Neuronal stem cell (in vitro differentiated cells): ENCODE measurements at regions not wholly inside any gene's neighbourhood (a gene's known extent, or its start where the extent isn't known, plus 50 kb on each side); places are given as distances from the start of the nearest gene placed in this dataset.
"Not testable (repeated sequence)": the region's sequence is repeated elsewhere in the genome, so short reads cannot be mapped to it uniquely, and the experiment has no call there.

Experiments used
- DNase-seq: peaks from one replicate; pipeline ENCODE4 v3.0.0-alpha.2; 2013; ENCODE audit warnings: low spot score
- H2AFZ ChIP-seq: one replicate; pipeline ENCODE4 v1.6.1; 2013; ENCODE audit warnings: mild to moderate bottlenecking, low read length, inconsistent platforms
- H2AK5ac ChIP-seq: 2 replicates; pipeline ENCODE4 v1.6.1; 2013; ENCODE audit warnings: low read depth, mild to moderate bottlenecking, inconsistent platforms, low read length, moderate library complexity, mixed read lengths
- H2BK120ac ChIP-seq: 2 replicates; pipeline ENCODE4 v1.6.1; 2013; ENCODE audit warnings: low read depth, mild to moderate bottlenecking, inconsistent platforms, low read length, moderate library complexity, mixed read lengths
- H2BK12ac ChIP-seq: one replicate; pipeline ENCODE4 v1.6.1; 2013; ENCODE audit warnings: low read length, inconsistent platforms
- H2BK15ac ChIP-seq: 2 replicates; pipeline ENCODE4 v1.6.1; 2013; ENCODE audit warnings: mild to moderate bottlenecking, low read length, inconsistent platforms, mixed read lengths
- H2BK5ac ChIP-seq: one replicate; pipeline ENCODE4 v1.6.1; 2013; ENCODE audit warnings: inconsistent platforms, mild to moderate bottlenecking, low read length, moderate library complexity
- H3K14ac ChIP-seq: one replicate; pipeline ENCODE4 v1.6.1; 2013; ENCODE audit warnings: low read length, inconsistent platforms
- H3K18ac ChIP-seq: 2 replicates; pipeline ENCODE4 v1.6.1; 2013; ENCODE audit warnings: low read length, inconsistent platforms
- H3K23ac ChIP-seq: 2 replicates; pipeline ENCODE4 v1.6.1; 2013; ENCODE audit warnings: low read depth, mild to moderate bottlenecking, mixed read lengths, low read length, inconsistent platforms; ENCODE audit not compliant: poor library complexity
- H3K27ac ChIP-seq: replicated peaks from 3 replicates; pipeline ENCODE4 v1.5.1; 2013; ENCODE audit warnings: low read length, inconsistent platforms
- H3K27me3 ChIP-seq, 3 experiments: 2 replicates each; pipeline ENCODE4 v1.6.1; 2013; ENCODE audit warnings: low read length in 3 of 3, mild to moderate bottlenecking in 2 of 3, inconsistent platforms in 1 of 3, low read depth in 1 of 3, mixed read lengths in 1 of 3, moderate library complexity in 1 of 3; ENCODE audit not compliant: control insufficient read depth in 3 of 3, insufficient read depth in 3 of 3
- H3K36me3 ChIP-seq, 2 donors: replicated peaks in 1 of 2; 2 replicates each; pipeline ENCODE4 v1.6.1; 2013; ENCODE audit warnings: low read length in 2 of 2; ENCODE audit not compliant: control insufficient read depth in 2 of 2, insufficient read depth in 2 of 2
- H3K4ac ChIP-seq: 2 replicates; pipeline ENCODE4 v1.6.1; 2013; ENCODE audit warnings: inconsistent platforms, mild to moderate bottlenecking, low read length, moderate library complexity
- H3K4me1 ChIP-seq, 2 donors: 1 replicate in 1 of 2; 2 replicates in 1 of 2; pipeline ENCODE4 v1.6.1; 2013; ENCODE audit warnings: low read length in 2 of 2, low read depth in 1 of 2; ENCODE audit not compliant: control insufficient read depth in 2 of 2, insufficient read depth in 1 of 2
- H3K4me2 ChIP-seq: one replicate; pipeline ENCODE4 v1.6.1; 2013; ENCODE audit warnings: mild to moderate bottlenecking, low read length, inconsistent platforms; ENCODE audit not compliant: insufficient read depth, poor library complexity, severe bottlenecking
- H3K4me3 ChIP-seq, 2 donors: 2 replicates each; pipeline ENCODE4 v1.5.1; 2013; ENCODE audit warnings: low read length in 2 of 2, mild to moderate bottlenecking in 2 of 2, inconsistent platforms in 1 of 2, moderate library complexity in 1 of 2
- H3K79me1 ChIP-seq: one replicate; pipeline ENCODE4 v1.6.1; 2013; ENCODE audit warnings: low read depth, mild to moderate bottlenecking, inconsistent platforms, low read length, moderate library complexity
- H3K9ac ChIP-seq: one replicate; pipeline ENCODE4 v1.6.1; 2013; ENCODE audit warnings: mild to moderate bottlenecking, low read depth, low read length, inconsistent platforms; ENCODE audit not compliant: poor library complexity
- H3K9me3 ChIP-seq, 2 donors: replicated peaks in 1 of 2; 2 replicates each; pipeline versions ENCODE3 to v1.6.1; 2013; ENCODE audit warnings: low read length in 2 of 2, mild to moderate bottlenecking in 2 of 2, inconsistent platforms in 1 of 2, low read depth in 1 of 2, mixed read lengths in 1 of 2, moderate library complexity in 1 of 2; ENCODE audit not compliant: control insufficient read depth in 2 of 2, insufficient read depth in 1 of 2
- H4K8ac ChIP-seq: one replicate; pipeline ENCODE4 v1.6.1; 2013; ENCODE audit warnings: low read depth, mild to moderate bottlenecking, inconsistent platforms, low read length, moderate library complexity
- H4K91ac ChIP-seq: one replicate; pipeline ENCODE4 v1.6.1; 2013; ENCODE audit warnings: low read length, low read depth, mild to moderate bottlenecking, inconsistent platforms; ENCODE audit not compliant: poor library complexity
- WGBS, 2 donors: extraction: QIAGEN DNeasy Blood & Tissue Kit; methylation state at CpG; one replicate each; pipeline ENCODE4 v1.1.7; 2013; ENCODE audit warnings: missing lambda C conversion rate in 2 of 2, mixed read lengths in 1 of 2; ENCODE audit not compliant: insufficient read length in 2 of 2, insufficient replicate concordance in 1 of 2; ENCODE audit errors: extremely low coverage in 2 of 2; 5-methylcytosine and 5-hydroxymethylcytosine counted together

DNA sequence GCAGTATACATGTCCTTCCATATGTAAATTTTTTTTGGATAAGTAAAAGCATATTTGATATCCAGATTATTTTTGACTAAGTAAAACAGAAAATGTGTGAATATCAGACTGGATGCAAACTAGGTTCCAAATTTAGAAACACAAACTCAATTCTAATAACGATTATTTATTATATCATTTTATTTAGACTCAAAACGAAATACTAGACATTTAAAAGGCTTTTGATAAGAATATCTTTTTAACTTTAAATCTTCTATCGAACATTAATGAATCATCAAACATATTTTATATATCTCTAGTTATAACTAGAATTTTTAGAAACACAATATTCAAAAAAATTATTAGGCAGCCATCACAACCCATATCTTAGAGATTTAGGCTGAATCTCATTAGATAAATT is 195.2 kb upstream of the KCND2 start:
- no peaks in the 10 kb centered on the region for H3K9me3 ChIP-seq
- H3K4me3 ChIP-seq, result no peak overlapping the region
- H3K79me1 ChIP-seq, result no peaks in the 10 kb centered on the region
- no peak overlapping the region for H3K14ac ChIP-seq
- no peak overlapping the region for H3K9ac ChIP-seq
- no peaks in the 10 kb centered on the region for H3K4me1 ChIP-seq
- no peak overlapping the region for H3K27ac ChIP-seq
- H2BK12ac ChIP-seq, result no peak overlapping the region
- no peak overlapping the region for H3K18ac ChIP-seq
- H2AK5ac ChIP-seq, result no peak overlapping the region
- H2BK15ac ChIP-seq, result no peak overlapping the region
- no peaks in the 10 kb centered on the region for H3K36me3 ChIP-seq
- H2BK120ac ChIP-seq, result no peak overlapping the region
- no peak overlapping the region for H2AFZ ChIP-seq
- no peaks in the 10 kb centered on the region for H3K27me3 ChIP-seq
- no peak for DNase-seq
- no peak overlapping the region for H3K23ac ChIP-seq
- H4K8ac ChIP-seq, result no peak overlapping the region
- no peak overlapping the region for H3K4me2 ChIP-seq
- no peak overlapping the region for H3K4ac ChIP-seq
- no CpG with 5 or more reads among the region's 3 CpGs for WGBS, 2 donors
- H4K91ac ChIP-seq, result no peak overlapping the region
- H2BK5ac ChIP-seq, result no peak overlapping the region

DNA sequence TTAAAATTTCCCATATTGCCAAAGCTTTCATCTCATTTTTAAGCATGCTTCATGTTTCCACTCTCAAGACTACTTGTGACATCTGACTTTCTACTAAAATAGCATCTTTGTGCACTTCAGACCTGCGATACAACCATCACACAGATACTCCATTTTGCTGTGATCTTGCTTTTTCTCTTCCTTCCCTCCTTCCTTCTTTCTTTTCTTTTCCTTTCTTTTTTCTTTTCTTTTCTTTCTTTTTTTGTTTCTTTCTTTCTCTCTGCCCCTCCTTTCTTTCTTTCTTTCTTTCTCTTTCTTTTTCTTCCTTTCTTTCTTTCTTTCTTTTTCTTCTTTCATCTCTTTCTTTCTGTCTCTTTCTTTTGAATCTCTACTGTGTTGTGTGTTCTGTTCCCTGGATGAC is 194.0 kb upstream of the KCND2 start:
- no CpG with 5 or more reads among the region's 1 CpG for WGBS, 2 donors
- no peak overlapping the region for H3K4ac ChIP-seq
- no peak overlapping the region for H3K14ac ChIP-seq
- no peak overlapping the region for H2BK12ac ChIP-seq
- H3K23ac ChIP-seq, result no peak overlapping the region
- no peaks in the 10 kb centered on the region for H3K9me3 ChIP-seq
- no peaks in the 10 kb centered on the region for H3K27me3 ChIP-seq
- no peak overlapping the region for H2BK120ac ChIP-seq
- H3K9ac ChIP-seq, result no peak overlapping the region
- no peak overlapping the region for H3K18ac ChIP-seq
- H2BK15ac ChIP-seq, result no peak overlapping the region
- H3K27ac ChIP-seq, result no peak overlapping the region
- H4K8ac ChIP-seq, result no peak overlapping the region
- H2AFZ ChIP-seq, result no peak overlapping the region
- no peaks in the 10 kb centered on the region for H3K4me1 ChIP-seq
- no peak overlapping the region for H3K4me2 ChIP-seq
- H2BK5ac ChIP-seq, result no peak overlapping the region
- H3K36me3 ChIP-seq, result no peaks in the 10 kb centered on the region
- H4K91ac ChIP-seq, result no peak overlapping the region
- H3K4me3 ChIP-seq, result no peak overlapping the region
- no peak overlapping the region for H2AK5ac ChIP-seq
- DNase-seq, result no peak
- H3K79me1 ChIP-seq, result no peaks in the 10 kb centered on the region

DNA sequence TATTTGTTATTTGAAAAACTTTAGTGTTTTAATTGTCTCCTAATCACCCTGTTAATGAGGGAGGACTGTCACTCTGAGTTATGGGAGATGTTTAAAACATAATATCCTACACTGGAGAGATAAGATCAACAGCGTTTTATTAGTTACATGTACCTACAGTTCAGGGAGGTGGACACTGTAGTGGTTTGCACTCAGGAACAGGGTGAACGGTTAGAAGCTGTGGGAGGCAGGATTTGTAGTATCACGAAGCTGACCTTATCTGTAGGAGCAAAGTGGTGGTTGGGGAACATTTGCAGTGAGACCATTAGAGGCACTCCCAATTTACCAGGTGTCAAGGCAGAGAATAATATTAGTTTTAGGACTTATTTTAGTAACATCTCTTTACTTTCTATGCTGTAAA is 193.3 kb upstream of the KCND2 start:
- Histone ChIP-seq H2BK12ac (no peak overlapping the region), H4K91ac (no peak overlapping the region), H3K4me1 (no peaks in the 10 kb centered on the region), H3K79me1 (no peaks in the 10 kb centered on the region), H3K23ac (no peak overlapping the region), H3K9me3 (no peaks in the 10 kb centered on the region), H2AFZ (no peak overlapping the region), H2BK15ac (no peak overlapping the region), H2BK5ac (no peak overlapping the region), H3K4me2 (no peak overlapping the region), H3K27me3 (no peaks in the 10 kb centered on the region), H3K18ac (no peak overlapping the region), H3K4me3 (no peak overlapping the region), H3K27ac (no peak overlapping the region), H3K14ac (no peak overlapping the region), H4K8ac (no peak overlapping the region), H3K4ac (no peak overlapping the region), H2AK5ac (no peak overlapping the region), H2BK120ac (no peak overlapping the region), H3K36me3 (no peaks in the 10 kb centered on the region), H3K9ac (no peak overlapping the region)
- WGBS, 2 donors, result no CpG with 5 or more reads among the region's 3 CpGs
- DNase-seq, result no peak

DNA sequence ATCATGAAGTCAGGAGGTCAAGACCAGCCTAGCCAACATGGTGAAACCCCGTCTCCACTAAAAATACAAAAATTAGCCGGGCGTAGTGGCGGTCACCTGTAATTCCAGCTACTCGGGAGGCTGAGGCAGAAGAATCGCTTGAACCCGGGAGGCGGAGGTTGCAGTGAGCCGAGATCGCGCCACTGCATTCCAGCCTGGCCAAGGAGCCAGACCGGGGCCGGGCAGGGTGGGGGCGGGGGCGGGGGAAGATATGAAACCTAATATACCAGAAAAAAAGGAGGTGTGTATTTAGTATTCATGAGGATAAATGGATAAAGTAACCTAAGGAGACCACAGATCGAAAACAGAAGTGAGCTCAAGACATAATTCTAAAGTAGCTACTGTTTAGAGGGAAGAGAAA is 186.5 kb upstream of the KCND2 start:
- H3K4me3 ChIP-seq, H3K4ac ChIP-seq, H3K18ac ChIP-seq, H3K27me3 ChIP-seq, H2AFZ ChIP-seq, H3K9ac ChIP-seq, H2BK15ac ChIP-seq, H4K8ac ChIP-seq, H4K91ac ChIP-seq, H3K4me1 ChIP-seq, H3K14ac ChIP-seq, H3K79me1 ChIP-seq, H3K27ac ChIP-seq, H2AK5ac ChIP-seq, DNase-seq, H2BK5ac ChIP-seq, H3K36me3 ChIP-seq, H2BK120ac ChIP-seq, H3K9me3 ChIP-seq, H3K23ac ChIP-seq, H2BK12ac ChIP-seq, H3K4me2 ChIP-seq: not testable (repeated sequence)
- no CpG with 5 or more reads among the region's 16 CpGs for WGBS, 2 donors
